ENCODE measurements at regions not wholly inside any gene's neighbourhood (a gene's known extent, or its start where the extent isn't known, plus 50 kb on each side); places are given as distances from the start of the nearest gene placed in this dataset.

GRCh38 chr13:53854321-53854720 lies 825.7 kb downstream of the OLFM4 start:
- TF ChIP-seq, protein P1, sequence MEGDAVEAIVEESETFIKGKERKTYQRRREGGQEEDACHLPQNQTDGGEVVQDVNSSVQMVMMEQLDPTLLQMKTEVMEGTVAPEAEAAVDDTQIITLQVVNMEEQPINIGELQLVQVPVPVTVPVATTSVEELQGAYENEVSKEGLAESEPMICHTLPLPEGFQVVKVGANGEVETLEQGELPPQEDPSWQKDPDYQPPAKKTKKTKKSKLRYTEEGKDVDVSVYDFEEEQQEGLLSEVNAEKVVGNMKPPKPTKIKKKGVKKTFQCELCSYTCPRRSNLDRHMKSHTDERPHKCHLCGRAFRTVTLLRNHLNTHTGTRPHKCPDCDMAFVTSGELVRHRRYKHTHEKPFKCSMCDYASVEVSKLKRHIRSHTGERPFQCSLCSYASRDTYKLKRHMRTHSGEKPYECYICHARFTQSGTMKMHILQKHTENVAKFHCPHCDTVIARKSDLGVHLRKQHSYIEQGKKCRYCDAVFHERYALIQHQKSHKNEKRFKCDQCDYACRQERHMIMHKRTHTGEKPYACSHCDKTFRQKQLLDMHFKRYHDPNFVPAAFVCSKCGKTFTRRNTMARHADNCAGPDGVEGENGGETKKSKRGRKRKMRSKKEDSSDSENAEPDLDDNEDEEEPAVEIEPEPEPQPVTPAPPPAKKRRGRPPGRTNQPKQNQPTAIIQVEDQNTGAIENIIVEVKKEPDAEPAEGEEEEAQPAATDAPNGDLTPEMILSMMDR (conservative IDR thresholded peaks at IDR 0.05 in 1 of 2, IDR thresholded peaks at IDR 0.05 in 1 of 2; ENCODE audit: extremely low read depth in 1 of 2, insufficient read depth in 1 of 2, low read depth in 1 of 2, low read length in 2 of 2): no peak
- no peak for TF ChIP-seq EZH2 (IDR thresholded peaks at IDR 0.05; ENCODE audit: borderline replicate concordance, low read length)
